Chondrocyte (in vitro differentiated cells): ENCODE measurements at regions not wholly inside any gene's neighbourhood (a gene's known extent, or its start where the extent isn't known, plus 50 kb on each side); places are given as distances from the start of the nearest gene placed in this dataset.

Source experiments
- DNase-seq: peaks from one replicate; pipeline ENCODE4 v3.0.0; 2021; ENCODE audit warnings: mixed read lengths, low spot score
- H3K27ac Mint-ChIP-seq: one replicate; pipeline ENCODE4 v1.8.0; 2021; ENCODE audit warnings: mild to moderate bottlenecking, moderate library complexity, mixed read lengths; ENCODE audit not compliant: unreplicated experiment
- H3K27me3 Mint-ChIP-seq: 2 replicates; pipeline ENCODE4 v1.8.0; 2021; ENCODE audit warnings: low read depth, mixed read lengths
- H3K36me3 Mint-ChIP-seq: 2 replicates; pipeline ENCODE4 v1.8.0; 2021; ENCODE audit warnings: low read depth, mixed read lengths
- H3K4me1 Mint-ChIP-seq: 2 replicates; pipeline ENCODE4 v1.8.0; 2021; ENCODE audit warnings: low read depth, mild to moderate bottlenecking, mixed read lengths
- H3K4me3 Mint-ChIP-seq: one replicate; pipeline ENCODE4 v1.8.0; 2021; ENCODE audit warnings: mild to moderate bottlenecking, moderate library complexity, mixed read lengths; ENCODE audit not compliant: unreplicated experiment
- H3K9me3 Mint-ChIP-seq: 2 replicates; pipeline ENCODE4 v1.8.0; 2021; ENCODE audit warnings: low read depth, mixed read lengths
- TF ChIP-seq, protein P1 (sequence below): fragments of 200-600 bp; sonication (generic); IDR thresholded peaks from 2 replicates; pipeline ENCODE4 v1.5.0; 2021; ENCODE audit warnings: antibody characterized with exemption, mild to moderate bottlenecking, moderate library complexity

DNA sequence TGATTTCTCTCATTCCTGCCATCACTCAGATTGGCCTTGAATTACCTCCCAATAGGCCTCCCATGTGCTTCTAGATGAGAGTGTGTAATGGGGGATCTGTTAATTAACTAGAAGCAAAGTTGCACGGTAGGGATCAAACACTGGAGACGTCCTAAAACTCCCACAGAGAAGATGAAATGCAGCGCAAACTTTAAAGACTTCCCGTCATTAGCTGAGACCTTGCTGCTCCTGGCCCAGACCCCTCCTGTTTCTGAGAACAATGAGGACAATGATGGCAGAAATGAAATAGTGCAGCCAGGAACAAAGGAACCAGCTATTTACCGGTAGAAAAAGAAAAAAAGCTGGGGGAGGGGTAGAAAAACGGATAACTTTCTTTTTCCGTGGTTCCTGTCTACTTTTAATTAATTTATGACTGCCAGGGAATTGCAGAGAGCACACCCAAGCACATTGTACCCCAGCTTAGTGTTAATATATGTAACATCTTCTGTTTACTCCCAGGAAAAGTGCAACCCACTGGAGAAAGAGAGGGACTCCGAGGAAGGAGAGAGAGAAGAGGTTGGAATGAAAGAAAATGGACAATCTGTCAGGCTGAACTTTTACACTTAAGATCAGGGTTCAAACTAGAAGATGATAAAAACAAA is 280.7 kb upstream of the SOX5 start:
- H3K4me1 Mint-ChIP-seq = peaks cover 20% of the 10 kb centered on the region
- TF ChIP-seq, protein P1, sequence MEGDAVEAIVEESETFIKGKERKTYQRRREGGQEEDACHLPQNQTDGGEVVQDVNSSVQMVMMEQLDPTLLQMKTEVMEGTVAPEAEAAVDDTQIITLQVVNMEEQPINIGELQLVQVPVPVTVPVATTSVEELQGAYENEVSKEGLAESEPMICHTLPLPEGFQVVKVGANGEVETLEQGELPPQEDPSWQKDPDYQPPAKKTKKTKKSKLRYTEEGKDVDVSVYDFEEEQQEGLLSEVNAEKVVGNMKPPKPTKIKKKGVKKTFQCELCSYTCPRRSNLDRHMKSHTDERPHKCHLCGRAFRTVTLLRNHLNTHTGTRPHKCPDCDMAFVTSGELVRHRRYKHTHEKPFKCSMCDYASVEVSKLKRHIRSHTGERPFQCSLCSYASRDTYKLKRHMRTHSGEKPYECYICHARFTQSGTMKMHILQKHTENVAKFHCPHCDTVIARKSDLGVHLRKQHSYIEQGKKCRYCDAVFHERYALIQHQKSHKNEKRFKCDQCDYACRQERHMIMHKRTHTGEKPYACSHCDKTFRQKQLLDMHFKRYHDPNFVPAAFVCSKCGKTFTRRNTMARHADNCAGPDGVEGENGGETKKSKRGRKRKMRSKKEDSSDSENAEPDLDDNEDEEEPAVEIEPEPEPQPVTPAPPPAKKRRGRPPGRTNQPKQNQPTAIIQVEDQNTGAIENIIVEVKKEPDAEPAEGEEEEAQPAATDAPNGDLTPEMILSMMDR = no peak
- H3K36me3 Mint-ChIP-seq = peaks cover 2% of the 10 kb centered on the region
- H3K9me3 Mint-ChIP-seq = no peaks in the 10 kb centered on the region
- no peak overlapping the region for H3K27ac Mint-ChIP-seq
- no peak for DNase-seq
- H3K4me3 Mint-ChIP-seq = no peak overlapping the region
- no peaks in the 10 kb centered on the region for H3K27me3 Mint-ChIP-seq

DNA sequence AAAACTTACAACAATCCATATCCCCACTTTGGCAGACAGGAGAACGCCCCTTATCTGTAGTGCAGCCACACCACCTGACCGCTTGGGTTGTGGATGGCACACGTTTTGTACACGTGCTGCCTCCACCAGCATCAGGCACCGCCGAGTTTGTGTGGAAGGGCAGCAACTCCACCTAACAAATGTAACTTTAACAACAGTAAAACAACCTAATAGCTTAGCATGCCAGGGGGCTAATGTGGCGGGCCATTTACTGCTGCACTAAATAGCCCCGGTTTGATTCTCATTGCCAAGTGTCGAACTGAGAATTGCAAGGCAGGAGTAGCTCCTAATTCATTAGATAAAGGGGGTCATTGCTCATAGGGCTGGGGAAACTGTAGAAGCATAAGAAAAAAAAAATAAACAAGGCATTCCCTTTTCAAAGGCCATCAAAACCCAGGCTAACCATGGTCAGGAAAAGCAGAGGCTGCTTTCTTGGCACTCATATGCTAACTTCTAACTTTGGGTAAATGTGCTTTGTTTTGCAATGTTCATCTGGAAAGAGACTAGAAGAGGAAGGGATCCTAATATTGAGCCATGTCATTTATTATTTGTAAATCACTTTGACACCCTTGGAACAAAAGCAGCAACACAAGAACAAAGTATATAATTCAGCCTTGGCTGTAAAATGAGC is 279.7 kb upstream of the SOX5 start:
- Mint-ChIP-seq H3K36me3 (peaks cover 2% of the 10 kb centered on the region), H3K4me3 (no peak overlapping the region), H3K27me3 (no peaks in the 10 kb centered on the region), H3K4me1 (peaks cover 20% of the 10 kb centered on the region), H3K9me3 (no peaks in the 10 kb centered on the region), H3K27ac (no peak overlapping the region)
- DNase-seq = no peak
- TF ChIP-seq, protein P1 = no peak

DNA sequence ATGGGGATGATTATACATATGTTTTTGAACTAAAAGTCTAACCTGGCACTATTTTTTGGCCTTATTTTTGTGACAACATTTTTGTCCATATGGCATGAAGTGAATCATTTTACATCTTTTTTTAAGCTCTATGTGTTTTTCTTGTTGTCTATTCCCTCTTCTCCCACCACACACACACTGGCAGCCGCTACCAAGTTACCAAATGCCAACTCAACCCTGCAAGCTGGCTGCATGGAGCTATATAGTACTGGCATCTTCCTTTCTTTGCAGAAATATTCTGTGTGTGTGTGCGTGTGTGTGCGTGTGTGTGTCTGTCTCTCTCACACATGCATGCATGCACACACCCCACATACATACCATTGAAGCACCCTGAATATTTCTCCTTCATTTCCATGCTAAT is 278.9 kb upstream of the SOX5 start:
- Mint-ChIP-seq H3K36me3 (peaks cover 2% of the 10 kb centered on the region), H3K27ac (no peak overlapping the region), H3K4me3 (no peak overlapping the region), H3K4me1 (peaks cover 20% of the 10 kb centered on the region), H3K9me3 (no peaks in the 10 kb centered on the region), H3K27me3 (no peaks in the 10 kb centered on the region)
- DNase-seq = no peak
- TF ChIP-seq, protein P1 = no peak

DNA sequence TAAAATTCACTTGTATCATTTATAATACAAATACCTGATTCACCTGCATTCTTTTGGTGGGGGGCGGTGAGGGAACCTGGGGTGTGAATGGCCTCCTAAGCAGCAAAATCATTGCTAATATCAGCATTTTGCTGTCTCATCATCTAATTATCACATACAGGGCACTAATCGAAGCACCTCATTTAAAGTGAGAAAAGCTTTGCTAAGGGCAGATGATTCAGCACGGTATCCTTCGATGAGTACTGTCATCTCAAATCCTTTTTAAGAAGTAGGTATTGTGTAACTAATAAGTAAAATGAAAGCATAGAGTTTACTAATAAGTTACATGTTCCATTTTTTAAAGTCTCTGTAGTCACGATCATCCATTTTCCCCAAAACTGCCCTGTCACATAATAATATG is 278.1 kb upstream of the SOX5 start:
- H3K27ac Mint-ChIP-seq = no peak overlapping the region
- no peaks in the 10 kb centered on the region for H3K9me3 Mint-ChIP-seq
- no peak for DNase-seq
- peaks cover 20% of the 10 kb centered on the region for H3K4me1 Mint-ChIP-seq
- H3K36me3 Mint-ChIP-seq = peaks cover 2% of the 10 kb centered on the region
- TF ChIP-seq, protein P1 = no peak
- H3K4me3 Mint-ChIP-seq = no peak overlapping the region
- no peaks in the 10 kb centered on the region for H3K27me3 Mint-ChIP-seq

DNA sequence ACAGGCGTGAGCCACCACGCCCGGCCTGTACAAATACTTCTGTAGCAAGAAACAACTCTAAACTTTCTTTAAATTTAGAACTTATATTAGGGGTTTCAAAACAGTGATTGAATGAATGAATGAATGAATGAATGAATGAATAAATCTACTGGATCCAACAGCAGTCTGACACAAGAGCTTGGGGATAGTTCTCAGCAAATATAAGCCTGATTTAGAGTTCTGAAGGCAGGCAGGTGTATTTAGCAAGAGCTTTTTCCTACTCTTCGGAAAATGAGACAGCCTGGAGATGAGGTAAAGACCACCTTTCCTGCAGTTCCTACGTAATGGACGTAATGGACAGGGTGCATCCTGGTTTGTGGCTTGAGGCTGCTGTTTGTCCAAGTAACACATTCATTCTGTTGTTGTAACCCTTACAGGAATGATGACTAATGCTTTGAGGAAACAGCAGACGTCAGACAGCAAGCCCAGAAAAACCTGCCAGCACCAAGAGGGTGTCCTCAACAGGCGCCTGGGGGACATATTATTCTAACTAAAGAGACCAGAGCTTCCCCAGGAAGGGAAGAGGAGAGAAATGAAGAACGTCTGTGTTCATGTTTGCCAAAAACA is 277.4 kb upstream of the SOX5 start:
- TF ChIP-seq, protein P1 = no peak

More for the DNA sequence above, 277.4 kb upstream of the SOX5 start:
- Mint-ChIP-seq H3K4me3 (no peak overlapping the region), H3K4me1 (peaks cover 20% of the 10 kb centered on the region), H3K36me3 (peaks cover 2% of the 10 kb centered on the region), H3K27ac (peak overlapping the region; percentile 81), H3K27me3 (no peaks in the 10 kb centered on the region), H3K9me3 (no peaks in the 10 kb centered on the region)
- no peak for DNase-seq
